Cardiac fibroblast (primary cell): ENCODE measurements at regions not wholly inside any gene's neighbourhood (a gene's known extent, or its start where the extent isn't known, plus 50 kb on each side); places are given as distances from the start of the nearest gene placed in this dataset.

Experiments
- DNase-seq, 2 donors: peaks; one replicate each; pipeline versions ENCODE4 v3.0.0 to v3.0.0-alpha.2; 2010; ENCODE audit warnings: low read depth in 2 of 2
- H3K4me3 ChIP-seq, 2 donors: replicated peaks in 1 of 2; 1 replicate in 1 of 2; 2 replicates in 1 of 2; pipeline ENCODE4 v1.5.1; 2011; ENCODE audit warnings: low read depth in 2 of 2, low read length in 2 of 2, mild to moderate bottlenecking in 2 of 2, moderate library complexity in 1 of 2
- TF ChIP-seq, protein P1 (sequence below): IDR thresholded peaks from one replicate; pipeline ENCODE4 v1.5.1; 2011; ENCODE audit warnings: low read depth, mild to moderate bottlenecking, low read length, inconsistent platforms

DNA sequence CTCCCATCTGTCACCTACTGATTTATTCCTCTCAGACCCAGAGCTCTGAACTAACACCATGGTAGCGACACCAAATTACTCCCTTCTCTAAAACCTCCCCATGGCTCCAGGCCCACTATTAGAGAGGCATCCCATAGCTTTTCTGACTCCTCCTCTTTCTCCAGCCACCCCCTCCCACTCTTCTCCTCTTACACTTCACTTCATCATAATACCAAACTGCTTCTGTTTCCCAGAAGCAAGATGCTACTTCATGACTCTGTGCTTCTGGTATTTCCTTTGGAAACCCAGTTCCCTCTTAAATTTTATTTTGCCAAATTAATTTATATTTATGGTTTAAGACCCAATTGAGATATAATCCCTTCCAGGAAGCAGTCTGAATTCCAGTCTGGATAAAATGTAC lies 465.1 kb upstream of the PDZRN3 start:
- TF ChIP-seq, protein P1, sequence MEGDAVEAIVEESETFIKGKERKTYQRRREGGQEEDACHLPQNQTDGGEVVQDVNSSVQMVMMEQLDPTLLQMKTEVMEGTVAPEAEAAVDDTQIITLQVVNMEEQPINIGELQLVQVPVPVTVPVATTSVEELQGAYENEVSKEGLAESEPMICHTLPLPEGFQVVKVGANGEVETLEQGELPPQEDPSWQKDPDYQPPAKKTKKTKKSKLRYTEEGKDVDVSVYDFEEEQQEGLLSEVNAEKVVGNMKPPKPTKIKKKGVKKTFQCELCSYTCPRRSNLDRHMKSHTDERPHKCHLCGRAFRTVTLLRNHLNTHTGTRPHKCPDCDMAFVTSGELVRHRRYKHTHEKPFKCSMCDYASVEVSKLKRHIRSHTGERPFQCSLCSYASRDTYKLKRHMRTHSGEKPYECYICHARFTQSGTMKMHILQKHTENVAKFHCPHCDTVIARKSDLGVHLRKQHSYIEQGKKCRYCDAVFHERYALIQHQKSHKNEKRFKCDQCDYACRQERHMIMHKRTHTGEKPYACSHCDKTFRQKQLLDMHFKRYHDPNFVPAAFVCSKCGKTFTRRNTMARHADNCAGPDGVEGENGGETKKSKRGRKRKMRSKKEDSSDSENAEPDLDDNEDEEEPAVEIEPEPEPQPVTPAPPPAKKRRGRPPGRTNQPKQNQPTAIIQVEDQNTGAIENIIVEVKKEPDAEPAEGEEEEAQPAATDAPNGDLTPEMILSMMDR: no peak
- DNase-seq: no peak
- no peak overlapping the region for H3K4me3 ChIP-seq

DNA sequence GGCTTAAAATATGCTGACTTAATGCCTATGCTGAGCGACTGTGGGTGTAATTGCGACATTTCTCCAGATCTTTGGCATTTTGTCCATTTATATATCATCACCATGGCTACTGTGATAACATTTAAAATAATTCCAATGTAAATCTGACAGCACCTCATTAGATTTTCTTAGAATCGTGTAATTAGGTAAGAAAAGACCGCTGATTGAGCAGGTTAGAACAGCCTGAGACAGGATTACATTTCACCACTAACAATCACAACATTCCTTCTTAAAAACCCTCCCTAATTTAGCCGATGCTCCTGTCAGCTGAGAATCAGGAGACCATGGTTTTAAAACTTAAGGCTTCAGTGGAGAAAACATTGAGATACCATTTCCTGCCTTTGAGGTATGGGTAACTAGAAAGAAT lies 455.3 kb upstream of the PDZRN3 start:
- no peak for DNase-seq
- H3K4me3 ChIP-seq: no peak overlapping the region
- TF ChIP-seq, protein P1: no peak

DNA sequence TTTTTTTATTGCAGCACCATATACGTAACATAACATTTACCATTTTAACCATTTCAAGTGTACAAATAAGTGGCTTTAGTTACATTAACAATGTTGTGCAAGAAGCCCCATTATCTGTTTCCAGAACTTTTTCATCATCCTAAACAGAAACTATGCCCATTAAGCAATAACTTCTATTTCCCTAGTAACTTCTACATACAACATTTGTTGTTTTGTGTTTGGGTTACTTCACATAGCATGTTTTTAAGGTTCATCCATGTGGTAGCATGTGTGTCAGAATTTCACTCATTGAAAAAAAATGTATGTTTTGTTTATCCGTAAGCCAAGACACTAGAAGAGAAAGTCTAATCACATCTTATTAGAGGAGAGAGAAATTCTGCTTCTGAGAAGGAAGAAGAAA lies 450.5 kb upstream of the PDZRN3 start:
- DNase-seq: no peak
- H3K4me3 ChIP-seq: no peak overlapping the region
- TF ChIP-seq, protein P1: no peak

DNA sequence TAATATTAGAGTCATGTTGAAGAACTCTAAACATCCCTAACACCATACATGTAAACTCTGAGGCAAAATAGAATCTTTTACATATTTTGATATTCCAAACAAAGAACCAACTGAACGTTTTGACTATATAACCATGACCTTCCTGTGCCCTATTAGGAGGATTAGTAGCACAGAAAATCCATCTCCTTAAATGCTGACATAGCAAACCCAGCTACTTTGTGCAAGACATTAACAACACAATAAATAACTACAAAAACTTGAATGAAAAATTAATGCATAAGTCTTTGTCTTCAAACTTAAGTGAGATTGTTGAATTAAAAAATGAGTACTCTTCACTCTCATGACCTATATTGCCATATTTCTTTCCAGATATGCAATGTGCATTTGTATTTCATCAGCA lies 450.0 kb upstream of the PDZRN3 start:
- TF ChIP-seq, protein P1: no peak
- H3K4me3 ChIP-seq: no peak overlapping the region
- DNase-seq: no peak

DNA sequence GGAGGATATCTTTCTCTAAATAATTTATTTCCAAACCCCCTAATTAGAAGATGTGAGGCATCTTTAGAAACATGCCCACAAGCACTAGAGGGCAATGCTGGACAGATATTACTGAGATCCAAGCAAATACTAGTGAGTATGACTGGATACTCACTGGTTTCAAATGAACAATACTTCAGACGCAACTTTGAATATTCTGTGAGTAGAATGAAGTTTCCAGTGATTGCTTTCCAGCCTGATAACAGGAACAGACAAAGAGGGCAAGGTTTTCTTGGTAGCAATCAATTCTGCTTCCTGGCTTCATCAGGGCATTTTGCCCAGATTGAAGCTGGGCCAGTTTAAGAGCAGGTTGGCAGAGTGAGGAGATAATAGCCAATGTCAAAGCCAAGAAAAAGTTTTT lies 442.6 kb upstream of the PDZRN3 start:
- H3K4me3 ChIP-seq: no peak overlapping the region
- DNase-seq: peak; percentile 2 to 17
- TF ChIP-seq, protein P1: no peak

DNA sequence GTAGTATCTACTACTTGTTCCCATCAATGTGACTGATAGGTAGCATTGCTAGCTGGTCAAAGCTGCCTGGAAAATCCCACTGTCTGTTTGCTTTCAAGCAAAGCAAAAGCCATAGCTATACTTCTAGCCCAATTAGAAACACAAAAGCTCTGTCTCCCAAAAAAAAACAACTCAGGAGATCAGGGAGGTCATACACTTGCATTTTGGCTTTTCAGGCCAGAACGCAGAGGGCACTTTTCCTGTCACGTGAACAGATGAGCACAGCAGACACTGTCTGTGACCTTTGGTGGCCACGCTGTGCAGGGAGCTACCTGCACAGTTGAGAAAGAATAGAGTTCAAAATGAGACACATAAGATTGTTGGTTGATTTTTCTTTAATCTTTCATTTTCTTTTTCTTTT lies 441.7 kb upstream of the PDZRN3 start:
- TF ChIP-seq, protein P1: no peak
- DNase-seq: no peak
- H3K4me3 ChIP-seq: no peak overlapping the region

DNA sequence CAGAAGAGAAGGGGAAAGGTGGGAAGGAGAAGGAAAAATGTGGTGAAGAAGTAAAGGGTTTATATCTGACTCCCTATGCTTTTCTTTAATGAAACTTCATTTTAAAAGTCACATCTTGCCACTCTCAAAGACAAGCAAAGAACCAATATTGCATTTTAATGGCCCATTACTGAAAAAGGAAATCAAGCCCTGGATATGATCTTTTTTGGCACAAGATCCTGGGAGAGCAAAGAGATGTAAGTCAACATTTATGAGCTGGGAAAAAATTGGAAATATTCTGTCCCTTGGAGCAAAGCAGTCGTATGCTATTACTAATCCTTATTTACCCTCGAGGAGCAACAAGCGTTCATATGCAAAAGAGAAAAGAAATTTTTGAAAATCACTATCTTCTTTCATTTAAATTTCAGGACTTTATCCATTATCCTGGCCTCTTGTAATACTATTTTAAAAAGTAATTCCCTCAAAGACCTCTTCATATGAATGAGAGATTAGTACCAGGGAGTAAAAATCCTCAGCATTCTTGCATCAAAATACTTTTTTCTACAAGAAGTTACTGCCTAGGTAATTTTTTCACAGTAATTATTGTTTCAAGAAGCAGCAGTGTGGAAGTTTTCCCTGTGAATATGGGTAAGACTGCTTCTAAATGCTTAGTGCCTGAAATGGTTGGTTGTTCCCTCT lies 435.3 kb upstream of the PDZRN3 start:
- TF ChIP-seq, protein P1: no peak
- no peak overlapping the region for H3K4me3 ChIP-seq
- DNase-seq: no peak
